ENCODE measurements at regions not wholly inside any gene's neighbourhood (a gene's known extent, or its start where the extent isn't known, plus 50 kb on each side); places are given as distances from the start of the nearest gene placed in this dataset.
"Not testable (repeated sequence)": the region's sequence is repeated elsewhere in the genome, so short reads cannot be mapped to it uniquely, and the experiment has no call there.

DNA sequence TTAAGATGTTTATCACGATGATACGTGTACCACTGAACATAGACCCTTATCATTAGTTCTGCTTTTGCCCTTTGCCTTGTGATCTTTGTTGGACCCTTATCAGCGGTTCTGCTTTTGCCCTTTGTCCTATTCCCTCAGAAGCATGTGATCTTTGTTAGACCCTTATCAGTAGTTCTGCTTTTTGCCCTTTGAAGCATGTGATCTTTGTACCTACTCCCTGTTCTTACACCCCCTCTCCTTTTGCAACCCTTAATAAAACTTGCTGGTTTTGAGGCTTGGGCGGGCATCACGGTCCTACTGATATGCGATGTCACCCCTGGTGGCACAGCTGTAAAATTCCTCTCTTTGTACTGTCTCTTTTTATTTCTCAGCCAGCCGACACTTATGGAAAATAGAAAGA lies 117.0 kb downstream of the SDHAF3 start:
- not testable (repeated sequence) for DNase-seq

DNA sequence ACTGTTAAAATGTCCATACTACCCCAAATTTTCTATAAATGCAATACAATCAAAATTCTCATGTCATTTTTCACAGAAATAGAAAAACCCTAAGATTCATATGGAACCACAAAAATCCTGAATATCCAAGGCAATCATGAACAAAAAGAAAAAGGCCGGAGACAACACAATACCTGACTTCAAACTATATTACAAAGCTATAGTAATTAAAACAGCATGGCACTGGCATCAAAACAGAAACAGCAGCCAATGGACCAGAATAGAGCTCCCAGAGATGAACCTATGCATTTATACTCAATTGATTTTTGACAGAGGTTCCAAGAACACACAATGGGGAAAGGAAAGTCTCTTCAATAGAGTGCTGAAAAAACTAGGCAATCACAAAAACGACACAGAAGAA lies 128.8 kb downstream of the SDHAF3 start:
- DNase-seq, result no peak

- not testable (repeated sequence) for DNase-seq
Observed at GRCh38 chr7:97258187-97258586, 140.7 kb downstream of the SDHAF3 start.

DNA sequence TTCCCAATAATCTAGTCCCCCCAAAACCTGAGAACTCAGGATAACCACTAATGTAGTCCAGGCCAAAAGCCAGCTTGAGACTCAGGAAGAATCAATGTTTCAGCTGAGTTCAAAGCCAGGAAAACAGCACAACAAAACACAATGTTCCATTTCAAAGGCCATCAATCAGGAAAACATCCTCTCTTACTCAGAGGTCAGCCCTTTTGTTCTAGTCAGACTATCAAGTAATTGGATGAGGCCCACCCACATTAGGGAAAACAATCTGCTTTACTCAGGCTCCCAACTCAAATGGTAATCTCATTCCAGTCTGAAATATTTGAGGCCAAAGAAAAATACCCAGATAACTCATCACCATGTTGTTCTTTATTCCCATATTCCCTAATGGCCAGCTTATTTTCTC lies 152.2 kb downstream of the SDHAF3 start:
- DNase-seq, result no peak

DNA sequence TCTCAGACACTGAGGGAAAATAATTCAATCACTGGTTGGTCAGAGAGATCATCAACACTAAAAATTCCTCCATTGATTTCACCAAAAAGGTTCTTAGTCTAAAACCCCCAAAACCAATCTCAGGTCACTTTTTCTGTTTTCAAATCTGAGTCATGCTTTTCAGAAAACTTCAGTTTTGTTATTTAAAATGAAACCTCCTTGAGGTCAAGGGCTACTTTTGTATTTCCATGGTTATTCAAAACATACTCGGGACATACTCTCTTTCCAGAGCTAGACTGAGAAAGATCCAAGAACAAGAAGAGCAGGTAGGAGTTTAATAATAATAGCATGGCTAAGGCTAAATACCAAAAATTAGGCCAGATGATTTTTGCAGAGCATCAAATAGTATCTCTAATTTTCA lies 152.8 kb downstream of the SDHAF3 start:
- no peak for DNase-seq

DNA sequence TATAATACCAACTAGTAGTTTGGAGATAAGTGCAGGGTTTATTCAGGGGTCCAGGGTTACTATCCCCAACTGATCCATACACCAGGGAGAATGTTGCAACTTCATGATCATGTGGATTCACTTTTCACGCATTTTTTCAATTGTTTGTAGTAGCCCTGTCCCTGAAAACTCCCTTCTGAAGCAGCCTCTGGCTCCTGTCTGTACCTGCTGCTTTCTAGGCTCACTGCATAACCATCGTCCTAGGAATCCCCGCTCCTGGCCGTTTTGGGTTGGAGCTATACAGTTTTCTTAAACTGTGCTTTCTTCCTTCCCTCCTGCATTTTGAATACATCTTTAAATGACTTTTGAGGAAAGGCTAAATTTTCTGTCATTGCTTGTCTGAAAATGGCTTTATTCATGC lies 154.1 kb downstream of the SDHAF3 start:
- no peak for DNase-seq

DNA sequence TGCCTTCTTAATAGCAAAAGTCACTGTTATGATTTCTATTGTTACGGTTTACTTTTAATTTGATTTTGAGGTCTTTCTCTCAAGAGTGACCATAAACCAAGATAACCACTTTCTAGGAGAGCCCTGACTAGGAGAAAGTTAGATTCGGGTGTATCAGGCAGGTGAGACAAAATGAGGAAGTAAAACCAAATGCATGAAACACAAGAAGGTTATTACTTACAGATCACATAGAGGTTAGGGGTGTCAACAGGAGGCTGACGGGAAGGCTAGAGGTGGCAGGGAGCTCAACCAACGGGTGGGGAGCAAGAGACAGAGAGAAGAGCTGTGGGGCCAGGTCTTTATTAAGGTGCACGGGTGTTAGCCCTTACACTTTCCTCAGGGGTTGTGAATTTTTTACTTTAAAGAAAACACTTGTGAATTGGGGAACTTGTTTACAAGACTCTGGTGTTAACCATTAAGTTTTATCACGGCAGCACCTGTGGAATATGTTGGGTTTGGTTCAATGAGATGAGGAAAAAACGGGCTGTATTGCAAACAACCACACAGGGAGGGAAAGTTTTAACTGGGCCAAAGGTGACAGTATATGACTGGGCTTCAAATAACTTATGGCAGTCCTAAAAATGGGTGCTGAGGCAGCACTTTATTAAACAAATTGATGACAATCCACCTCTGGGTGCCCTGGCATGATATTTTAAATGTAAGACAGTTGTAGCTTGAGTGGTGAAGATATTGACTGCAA lies 154.9 kb downstream of the SDHAF3 start:
- DNase-seq, result no peak

DNA sequence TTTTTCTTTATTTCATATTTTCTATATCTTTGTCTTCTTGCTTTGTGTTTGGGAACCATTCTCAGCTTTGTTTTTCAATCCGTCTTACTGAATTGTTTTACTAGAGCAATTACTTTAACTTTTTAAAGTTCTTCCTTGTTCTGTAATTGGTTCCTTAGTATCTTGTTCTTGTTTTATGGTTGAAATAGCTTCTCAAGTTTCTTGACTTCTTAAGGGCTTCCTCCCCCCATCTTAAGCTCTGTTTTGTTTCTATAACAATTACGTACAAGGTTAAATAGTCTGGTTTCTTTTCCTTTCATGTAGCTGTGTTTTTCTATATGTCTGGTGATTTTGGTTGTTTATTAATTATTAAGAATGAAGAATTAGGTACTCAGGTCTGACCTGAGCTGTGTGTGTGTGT lies 158.0 kb downstream of the SDHAF3 start:
- no peak for DNase-seq

DNA sequence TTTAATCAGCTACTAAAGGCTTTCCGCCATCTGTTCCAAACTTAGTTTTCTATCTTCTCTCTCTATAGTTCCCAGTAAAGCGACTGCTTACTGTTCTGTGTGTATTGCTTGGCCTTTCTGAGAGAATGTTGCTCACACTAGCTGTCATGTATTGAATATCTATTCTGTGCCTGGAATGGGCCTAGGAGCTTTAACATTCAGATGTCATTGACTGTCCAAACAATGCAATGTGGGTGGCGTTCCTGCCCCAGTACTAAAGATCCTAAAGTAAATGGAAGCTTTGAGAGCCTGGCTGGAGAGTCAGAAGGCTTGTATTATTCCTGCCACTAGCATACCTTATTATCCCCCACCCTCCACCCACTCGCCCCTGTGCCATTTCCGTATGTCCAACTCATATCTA lies 163.5 kb downstream of the SDHAF3 start:
- DNase-seq, result no peak

- DNase-seq, result no peak
Observed at GRCh38 chr7:97285348-97285747, 167.8 kb downstream of the SDHAF3 start.

DNA sequence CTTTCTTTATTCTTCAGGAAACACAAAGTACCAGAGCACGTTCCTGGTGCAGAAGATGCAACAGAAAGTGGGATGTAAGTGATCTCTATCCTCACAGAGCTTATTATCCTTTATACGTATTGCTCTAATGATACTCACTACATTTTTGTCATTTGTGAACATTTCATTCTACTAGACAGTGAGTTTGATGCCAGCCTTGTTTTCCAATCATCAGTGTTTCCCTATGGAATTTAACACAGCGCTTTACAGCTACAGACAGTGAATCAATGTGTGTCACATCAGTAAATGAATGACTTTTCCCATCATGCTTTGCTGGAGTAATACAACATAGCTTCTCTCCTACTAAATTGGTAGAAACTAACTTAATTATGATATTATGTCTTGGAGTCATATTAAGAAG lies 175.5 kb downstream of the SDHAF3 start:
- DNase-seq, result no peak

DNA sequence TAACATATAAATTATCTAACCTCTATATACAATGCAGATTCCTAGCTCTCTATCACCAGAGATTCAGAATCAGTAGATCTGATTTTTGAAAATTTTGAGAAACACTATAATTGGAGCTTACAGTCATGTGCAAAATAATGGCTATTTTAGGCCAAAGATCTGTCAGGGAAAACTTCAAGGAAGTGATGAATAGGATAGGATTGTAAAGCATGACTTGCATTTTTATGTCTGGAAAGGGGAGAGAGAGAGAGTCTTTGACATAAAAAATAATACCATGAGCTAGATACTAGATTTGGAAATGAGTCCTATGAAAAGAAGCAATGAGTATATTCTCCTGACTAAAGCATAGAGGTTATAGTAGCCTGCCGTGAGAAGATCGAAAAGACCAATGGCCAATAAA lies 181.1 kb downstream of the SDHAF3 start:
- no peak for DNase-seq

- no peak for DNase-seq
Observed at GRCh38 chr7:97305589-97305988, 188.1 kb downstream of the SDHAF3 start.

DNA sequence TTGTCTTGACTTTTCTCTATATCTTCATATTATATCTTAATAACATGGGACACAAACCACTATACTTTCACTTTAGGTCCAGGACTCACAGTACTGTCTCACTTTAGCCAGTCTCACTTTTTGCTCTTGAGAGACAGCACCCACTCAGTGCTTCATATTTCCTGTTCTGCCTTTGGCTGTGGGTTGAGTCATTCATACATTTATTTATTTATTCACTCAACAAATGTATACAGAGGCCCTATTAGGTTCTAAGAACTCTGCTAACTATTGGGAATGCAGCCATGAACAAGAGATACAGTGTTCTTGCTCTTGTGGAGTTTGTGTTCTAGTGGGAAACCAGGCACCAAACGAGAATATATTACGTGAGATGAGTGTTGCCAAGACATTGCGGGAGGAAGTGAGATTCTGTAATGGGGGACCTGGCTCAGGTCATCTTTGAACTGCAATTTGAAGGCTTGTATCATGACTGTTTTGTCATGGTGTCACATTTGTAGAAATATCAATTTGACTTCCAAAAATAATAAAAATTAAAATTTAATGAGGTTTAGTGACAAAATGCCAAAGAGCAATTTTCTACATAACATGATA lies 190.1 kb downstream of the SDHAF3 start:
- DNase-seq, result no peak

GRCh38 chr7:97313900-97314299 lies 196.4 kb downstream of the SDHAF3 start:
- DNase-seq, result no peak

- DNase-seq, result no peak
Observed at GRCh38 chr7:97317575-97317974, 200.1 kb downstream of the SDHAF3 start.

DNA sequence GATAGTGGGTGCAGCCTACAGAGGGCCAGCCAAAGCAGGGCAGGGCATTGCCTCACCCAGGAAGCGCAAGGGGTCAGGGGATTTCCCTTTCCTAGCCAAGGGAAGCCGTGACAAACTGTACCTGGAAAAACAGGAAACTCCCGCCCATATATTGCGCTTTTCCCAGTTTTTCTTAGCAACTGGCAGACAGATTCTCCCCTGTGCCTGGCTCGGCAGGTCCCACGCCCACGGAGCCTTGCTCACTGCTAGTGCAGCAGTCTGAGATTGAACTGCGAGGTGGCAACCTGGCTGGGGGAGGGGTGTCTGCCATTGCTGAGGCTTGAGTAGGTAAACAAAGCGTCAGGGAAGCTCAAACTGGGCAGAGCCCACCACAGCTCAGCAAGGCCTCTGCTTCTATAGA lies 212.4 kb downstream of the SDHAF3 start:
- DNase-seq, result not testable (repeated sequence)

DNA sequence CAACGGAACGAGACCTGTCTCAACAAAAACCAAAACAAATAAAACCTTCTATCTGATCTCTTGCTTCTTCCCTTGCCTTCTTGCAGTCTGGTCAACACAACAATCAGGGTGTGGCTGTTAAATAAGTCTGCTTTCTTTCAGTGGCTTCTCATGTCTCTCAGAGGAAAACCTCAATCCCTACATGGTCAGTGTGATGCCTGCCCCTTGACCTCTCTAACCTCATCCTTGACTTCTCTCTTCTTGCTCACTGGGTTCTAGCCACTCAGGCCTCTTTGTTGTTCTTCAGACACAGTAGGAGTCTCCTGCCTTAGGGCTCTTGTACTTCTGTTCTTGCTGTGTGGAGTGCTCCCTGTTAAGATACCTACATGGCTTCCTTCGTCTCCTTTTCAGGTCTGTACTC lies 220.4 kb downstream of the SDHAF3 start:
- no peak for DNase-seq

DNA sequence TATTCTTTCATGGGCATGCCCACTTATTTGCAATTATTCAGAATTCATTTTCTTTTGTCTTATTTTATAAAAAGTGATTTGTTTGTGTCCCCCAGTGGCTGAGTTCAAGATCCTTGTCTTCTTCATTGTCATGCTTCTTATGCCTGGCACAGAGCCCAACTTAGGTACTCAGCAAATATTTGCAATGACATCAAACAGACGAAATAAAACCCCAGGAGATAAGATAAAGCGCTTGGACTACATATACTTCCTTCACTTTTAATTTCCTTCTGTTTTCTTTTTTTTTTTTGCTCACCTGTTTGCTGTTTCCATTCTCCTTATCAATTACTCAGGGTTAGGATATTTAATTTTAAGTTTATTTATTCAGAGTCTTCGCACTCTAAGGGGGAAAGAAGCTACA lies 225.0 kb downstream of the SDHAF3 start:
- no peak for DNase-seq

DNA sequence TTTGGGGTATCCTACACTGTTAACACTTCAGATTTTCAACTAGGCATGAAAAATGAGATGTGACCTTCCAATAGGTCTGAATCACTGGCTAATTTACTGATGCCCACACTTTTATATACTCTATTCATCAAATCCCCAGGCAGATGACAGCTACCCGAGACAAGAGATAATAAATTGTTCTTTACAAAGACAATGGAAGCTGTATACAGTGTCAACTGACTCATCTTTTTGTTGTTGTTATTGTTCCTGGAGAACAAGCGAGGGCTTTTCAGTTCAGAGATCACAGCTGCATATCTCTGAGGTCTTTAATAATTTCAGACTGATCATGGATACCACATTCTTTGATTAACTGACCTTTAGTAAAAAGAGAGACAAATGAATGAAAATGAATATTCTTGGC lies 228.9 kb downstream of the SDHAF3 start:
- no peak for DNase-seq

DNA sequence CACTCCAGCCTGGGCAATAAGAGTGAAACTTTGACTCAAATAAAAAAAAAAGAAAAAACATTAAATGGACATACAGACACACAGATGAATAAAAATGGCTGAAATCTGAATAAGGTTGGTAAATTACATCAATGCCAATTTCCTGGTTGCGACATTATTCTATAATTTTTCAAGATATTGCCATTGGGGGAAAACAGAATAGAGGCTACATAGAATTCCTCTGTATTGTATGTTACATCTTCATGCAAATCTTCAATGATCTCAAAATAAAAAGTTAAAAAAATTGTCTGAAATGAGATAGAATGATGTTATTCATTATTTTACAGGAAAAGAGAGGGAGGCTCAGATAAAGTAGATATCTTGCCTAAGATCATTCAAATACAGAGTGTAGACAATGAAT lies 234.0 kb downstream of the SDHAF3 start:
- no peak for DNase-seq

DNA sequence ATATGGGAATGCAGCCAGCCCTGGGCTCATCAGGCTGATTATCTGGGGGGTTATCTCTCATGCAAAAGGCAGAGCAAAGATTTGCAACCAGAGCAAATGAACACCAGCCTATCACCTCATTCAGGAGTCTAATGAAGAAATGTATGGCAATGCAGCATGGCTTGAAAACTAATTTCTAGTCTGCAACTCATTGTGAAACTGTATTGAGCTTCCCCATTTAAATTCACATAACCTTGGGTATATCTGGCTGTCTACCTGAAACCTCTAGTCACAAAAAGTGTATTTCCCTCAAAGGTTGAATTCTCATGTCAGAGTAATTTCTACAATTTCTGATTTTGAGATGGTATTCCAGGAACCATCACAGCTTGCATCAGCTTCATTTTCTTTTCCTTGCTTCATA lies 240.0 kb downstream of the SDHAF3 start:
- DNase-seq, result no peak

- no peak for DNase-seq
Observed at GRCh38 chr7:97372882-97373281, 255.4 kb downstream of the SDHAF3 start.

GRCh38 chr7:97373736-97374135 lies 256.2 kb downstream of the SDHAF3 start:
- DNase-seq, result no peak

GRCh38 chr7:97377713-97378112 lies 260.2 kb downstream of the SDHAF3 start:
- no peak for DNase-seq
